ENCODE measurements at regions not wholly inside any gene's neighbourhood (a gene's known extent, or its start where the extent isn't known, plus 50 kb on each side); places are given as distances from the start of the nearest gene placed in this dataset.

GRCh38 chr10:70939441-70940003 lies 51.2 kb upstream of the PCBD1 start:
- DNase-seq (ENCODE audit: low read depth): no peak

GRCh38 chr10:70940834-70941568 lies 52.6 kb upstream of the PCBD1 start:
- DNase-seq (ENCODE audit: low read depth): no peak

- DNase-seq (ENCODE audit: low read depth): no peak
These were observed 53.8 kb upstream of the PCBD1 start for GRCh38 chr10:70942125-70942524.

- DNase-seq (ENCODE audit: low read depth): no peak
These were observed 54.4 kb upstream of the PCBD1 start for GRCh38 chr10:70942725-70943124.

GRCh38 chr10:70943249-70943648 lies 54.9 kb upstream of the PCBD1 start:
- DNase-seq (ENCODE audit: low read depth): no peak

- no peak for DNase-seq (ENCODE audit: low read depth)
These were observed 55.6 kb upstream of the PCBD1 start for GRCh38 chr10:70943841-70944466.

GRCh38 chr10:70950037-70950436 lies 61.7 kb upstream of the PCBD1 start:
- no peak for DNase-seq (ENCODE audit: low read depth)

GRCh38 chr10:70950801-70951200 lies 62.4 kb upstream of the PCBD1 start:
- no peak for DNase-seq (ENCODE audit: low read depth)

- no peak for DNase-seq (ENCODE audit: low read depth)
These were observed 64.0 kb upstream of the PCBD1 start for GRCh38 chr10:70952401-70952800.

GRCh38 chr10:70952921-70953320 lies 64.6 kb upstream of the PCBD1 start:
- no peak for DNase-seq (ENCODE audit: low read depth)

- no peak for DNase-seq (ENCODE audit: low read depth)
These were observed 66.2 kb upstream of the PCBD1 start for GRCh38 chr10:70954381-70955176.

- DNase-seq (ENCODE audit: low read depth): no peak
These were observed 67.8 kb upstream of the PCBD1 start for GRCh38 chr10:70956029-70956759.

GRCh38 chr10:70958396-70958795 lies 70.0 kb upstream of the PCBD1 start:
- no peak for DNase-seq (ENCODE audit: low read depth)

- no peak for DNase-seq (ENCODE audit: low read depth)
These were observed 72.0 kb upstream of the PCBD1 start for GRCh38 chr10:70960316-70960715.

GRCh38 chr10:70960783-70961570 lies 72.6 kb upstream of the PCBD1 start:
- no peak for DNase-seq (ENCODE audit: low read depth)

- DNase-seq (ENCODE audit: low read depth): no peak
These were observed 74.3 kb upstream of the PCBD1 start for GRCh38 chr10:70962686-70963085.

- no peak for DNase-seq (ENCODE audit: low read depth)
These were observed 74.9 kb upstream of the PCBD1 start for GRCh38 chr10:70963271-70963670.

GRCh38 chr10:70964245-70964644 lies 75.9 kb upstream of the PCBD1 start:
- no peak for DNase-seq (ENCODE audit: low read depth)

- DNase-seq (ENCODE audit: low read depth): no peak
These were observed 76.5 kb upstream of the PCBD1 start for GRCh38 chr10:70964881-70965280.

- DNase-seq (ENCODE audit: low read depth): no peak
These were observed 77.2 kb upstream of the PCBD1 start for GRCh38 chr10:70965566-70965965.
